Fibroblast of the aortic adventitia (primary cell): ENCODE measurements at regions not wholly inside any gene's neighbourhood (a gene's known extent, or its start where the extent isn't known, plus 50 kb on each side); places are given as distances from the start of the nearest gene placed in this dataset.

Source experiments
- DNase-seq: peaks from one replicate; pipeline ENCODE4 v3.0.0-alpha.2; 2010; ENCODE audit warnings: low read depth
- H3K4me3 ChIP-seq: 2 replicates; pipeline ENCODE4 v1.5.1; 2011; ENCODE audit warnings: low read depth, mild to moderate bottlenecking, control low read depth, low read length, moderate library complexity
- CTCF ChIP-seq: IDR thresholded peaks from 2 replicates; pipeline ENCODE4 v1.5.1; 2011; ENCODE audit warnings: mild to moderate bottlenecking, low read length, control low read depth, inconsistent platforms; ENCODE audit not compliant: insufficient read depth

DNA sequence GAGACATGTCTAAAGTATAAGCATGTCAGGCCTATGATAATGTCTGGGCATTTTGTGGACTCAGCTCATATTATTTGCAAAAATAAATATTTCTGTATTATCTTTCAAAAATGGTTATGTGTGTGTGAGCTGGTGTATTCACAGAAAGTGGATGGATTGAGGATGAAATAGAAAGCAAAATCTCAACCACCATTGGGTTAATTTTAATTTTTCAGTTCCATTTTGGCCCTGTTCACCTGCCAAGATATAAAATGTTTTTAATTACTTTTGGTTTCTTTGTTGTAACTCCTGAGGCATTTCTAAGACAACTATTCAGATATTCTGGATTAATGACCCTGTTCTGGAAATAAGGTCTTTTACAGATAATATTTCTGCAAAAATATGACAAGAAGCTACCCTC lies 232.7 kb upstream of the PPFIA2 start:
- H3K4me3 ChIP-seq: no peak overlapping the region
- DNase-seq: no peak
- TF ChIP-seq CTCF: no peak

- TF ChIP-seq CTCF: no peak
- no peak for DNase-seq
- no peak overlapping the region for H3K4me3 ChIP-seq
These were observed 229.2 kb upstream of the PPFIA2 start for GRCh38 chr12:81988362-81988761.

GRCh38 chr12:81987371-81987770 lies 228.2 kb upstream of the PPFIA2 start:
- no peak for TF ChIP-seq CTCF
- no peak for DNase-seq
- H3K4me3 ChIP-seq: no peak overlapping the region

- no peak overlapping the region for H3K4me3 ChIP-seq
- DNase-seq: no peak
- TF ChIP-seq CTCF: no peak
These were observed 217.5 kb upstream of the PPFIA2 start for GRCh38 chr12:81976661-81977060.

DNA sequence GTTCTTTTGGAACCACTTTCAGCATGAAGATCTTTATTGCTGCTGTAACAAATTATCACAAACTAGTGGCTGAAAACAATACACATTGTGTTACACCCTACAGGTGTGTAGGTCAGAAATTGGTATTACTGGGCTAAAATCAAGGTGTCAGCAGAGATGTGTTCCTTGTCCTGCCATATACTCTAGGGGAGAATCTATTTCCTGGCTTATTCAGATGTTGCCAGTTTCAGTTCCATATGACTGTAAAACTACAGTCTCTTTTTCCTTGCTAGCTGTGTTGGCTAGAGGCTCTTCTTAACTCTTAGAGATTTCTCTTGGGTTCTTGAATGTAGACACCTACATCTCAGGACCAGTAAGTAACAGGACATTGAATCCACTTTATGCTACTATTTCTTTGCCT lies 215.6 kb upstream of the PPFIA2 start:
- TF ChIP-seq CTCF: no peak
- no peak overlapping the region for H3K4me3 ChIP-seq
- no peak for DNase-seq

DNA sequence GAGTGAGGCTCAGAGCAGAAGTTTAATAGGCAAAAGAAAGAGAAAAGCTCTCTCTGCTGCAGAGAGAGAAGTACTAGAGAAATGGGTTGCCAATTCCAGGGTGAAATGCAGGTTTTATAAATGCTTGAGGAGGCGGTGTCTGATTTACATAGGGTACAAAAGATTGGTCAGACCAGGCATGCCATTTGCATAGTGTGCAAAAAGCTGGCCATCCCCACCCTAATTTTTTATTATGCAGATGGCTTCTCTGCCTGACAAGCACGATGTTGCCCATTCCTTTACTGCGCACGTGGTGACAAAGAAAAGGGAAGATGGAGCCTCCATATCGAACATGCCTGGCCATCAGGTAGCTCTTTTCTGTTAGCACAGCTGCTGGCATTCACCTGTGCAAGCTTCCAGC lies 209.3 kb upstream of the PPFIA2 start:
- TF ChIP-seq CTCF: no peak
- DNase-seq: no peak
- no peak overlapping the region for H3K4me3 ChIP-seq

DNA sequence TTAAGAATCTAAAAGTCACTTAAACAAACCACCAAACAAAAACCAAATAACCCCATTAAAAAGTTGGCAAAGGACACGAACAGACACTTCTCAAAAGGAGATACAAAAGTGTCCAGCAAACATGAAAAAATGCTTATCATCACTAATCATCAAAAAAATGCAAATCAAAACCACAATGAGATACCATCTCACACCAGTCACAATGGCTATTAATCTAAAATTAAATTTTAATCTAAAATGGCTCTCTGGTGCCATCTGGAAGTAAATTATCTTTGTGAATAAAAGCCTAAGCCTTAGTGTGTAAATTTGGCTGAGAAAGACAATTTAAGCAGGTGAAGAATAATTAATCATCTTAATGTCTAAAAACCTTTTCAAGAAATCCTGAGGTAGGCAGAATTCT lies 204.5 kb upstream of the PPFIA2 start:
- no peak for DNase-seq
- H3K4me3 ChIP-seq: no peak overlapping the region
- no peak for TF ChIP-seq CTCF
